ENCODE measurements at regions not wholly inside any gene's neighbourhood (a gene's known extent, or its start where the extent isn't known, plus 50 kb on each side); places are given as distances from the start of the nearest gene placed in this dataset.

DNA sequence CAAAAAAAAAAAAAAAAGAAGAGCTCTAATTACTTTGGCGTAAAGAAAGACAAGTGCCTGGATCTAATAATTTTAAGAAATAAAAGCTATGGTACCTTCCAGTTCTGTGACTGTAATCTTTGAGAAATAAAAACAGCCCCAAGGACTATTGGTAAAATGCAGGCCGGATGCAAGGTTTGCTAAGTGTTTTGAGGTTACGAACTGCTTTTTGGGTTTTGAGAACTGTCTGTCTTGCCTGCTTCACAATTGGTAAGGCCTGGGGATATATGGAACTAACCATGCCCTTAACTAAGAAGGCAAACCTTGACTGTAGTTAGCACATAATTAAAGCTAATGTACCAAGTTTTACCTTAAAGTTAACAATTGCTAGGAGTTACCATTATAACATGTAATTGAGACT lies 388.4 kb upstream of the CBLB start:
- Histone ChIP-seq H3K9me2 (ENCODE audit: low read depth, low read length) (no peaks in the 10 kb centered on the region), H3K79me2 (ENCODE audit: insufficient read depth, low read length) (peaks cover 7% of the 10 kb centered on the region), H3K4me3 (ENCODE audit: low read depth, low read length, poor library complexity, severe bottlenecking) (peak overlapping the region; percentile 85), H3F3A (ENCODE audit: insufficient read depth, low read length) (peaks cover 4% of the 10 kb centered on the region; the same call in 1 of the 2 replicates), H2AFZ (ENCODE audit: low read length) (no peak overlapping the region), H4K20me1 (ENCODE audit: insufficient read depth, low read length) (no peaks in the 10 kb centered on the region), H3K4me2 (ENCODE audit: low read length) (peak overlapping the region; percentile 89), H3K4me1 (ENCODE audit: insufficient read depth, low read length, severe bottlenecking) (peaks cover 36% of the 10 kb centered on the region), H3K27ac (ENCODE audit: low read depth, low read length, poor library complexity, severe bottlenecking) (peak overlapping the region; percentile 93), H3K9me3 (ENCODE audit: low read length) (peaks cover 8% of the 10 kb centered on the region; the same call in 1 of the 2 replicates), H3K36me3 (ENCODE audit: insufficient read depth, low read length) (peaks cover 34% of the 10 kb centered on the region), H3K9ac (ENCODE audit: low read length) (peak overlapping the region; percentile 96), H3K27me3 (ENCODE audit: insufficient read depth, low read length) (no peaks in the 10 kb centered on the region)
- TF ChIP-seq EZH2 (IDR thresholded peaks at IDR 0.05; ENCODE audit: borderline replicate concordance, low read length), result no peak
- TF ChIP-seq, protein P1, sequence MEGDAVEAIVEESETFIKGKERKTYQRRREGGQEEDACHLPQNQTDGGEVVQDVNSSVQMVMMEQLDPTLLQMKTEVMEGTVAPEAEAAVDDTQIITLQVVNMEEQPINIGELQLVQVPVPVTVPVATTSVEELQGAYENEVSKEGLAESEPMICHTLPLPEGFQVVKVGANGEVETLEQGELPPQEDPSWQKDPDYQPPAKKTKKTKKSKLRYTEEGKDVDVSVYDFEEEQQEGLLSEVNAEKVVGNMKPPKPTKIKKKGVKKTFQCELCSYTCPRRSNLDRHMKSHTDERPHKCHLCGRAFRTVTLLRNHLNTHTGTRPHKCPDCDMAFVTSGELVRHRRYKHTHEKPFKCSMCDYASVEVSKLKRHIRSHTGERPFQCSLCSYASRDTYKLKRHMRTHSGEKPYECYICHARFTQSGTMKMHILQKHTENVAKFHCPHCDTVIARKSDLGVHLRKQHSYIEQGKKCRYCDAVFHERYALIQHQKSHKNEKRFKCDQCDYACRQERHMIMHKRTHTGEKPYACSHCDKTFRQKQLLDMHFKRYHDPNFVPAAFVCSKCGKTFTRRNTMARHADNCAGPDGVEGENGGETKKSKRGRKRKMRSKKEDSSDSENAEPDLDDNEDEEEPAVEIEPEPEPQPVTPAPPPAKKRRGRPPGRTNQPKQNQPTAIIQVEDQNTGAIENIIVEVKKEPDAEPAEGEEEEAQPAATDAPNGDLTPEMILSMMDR (IDR thresholded peaks at IDR 0.05; ENCODE audit: low read length), result no peak

DNA sequence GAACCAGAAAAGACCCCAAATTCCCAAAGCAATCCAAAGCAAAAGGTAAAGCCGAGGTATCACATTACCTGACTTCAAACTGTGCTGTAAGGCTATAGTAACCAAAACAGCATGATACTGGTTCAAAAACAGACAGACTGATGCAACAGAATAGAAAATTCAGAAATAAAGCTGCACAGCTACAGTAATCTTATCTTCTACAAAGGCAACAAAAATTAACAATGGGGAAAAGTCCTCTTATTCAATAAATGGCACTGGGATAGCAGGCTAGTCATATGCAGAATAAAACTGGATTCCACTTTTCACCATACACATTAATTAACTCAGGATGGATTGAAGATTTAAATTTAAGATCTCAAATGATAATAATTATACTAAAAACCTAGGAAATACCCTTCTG lies 392.6 kb upstream of the CBLB start:
- no peaks in the 10 kb centered on the region for H3K9me2 ChIP-seq (ENCODE audit: low read depth, low read length)
- H3K79me2 ChIP-seq (ENCODE audit: insufficient read depth, low read length), result no peaks in the 10 kb centered on the region
- H3K36me3 ChIP-seq (ENCODE audit: insufficient read depth, low read length), result peaks cover 27% of the 10 kb centered on the region
- no peak overlapping the region for H3K4me3 ChIP-seq (ENCODE audit: low read depth, low read length, poor library complexity, severe bottlenecking)
- no peak overlapping the region for H3K4me2 ChIP-seq (ENCODE audit: low read length)
- H2AFZ ChIP-seq (ENCODE audit: low read length), result no peak overlapping the region
- peaks cover 10% of the 10 kb centered on the region for H3K4me1 ChIP-seq (ENCODE audit: insufficient read depth, low read length, severe bottlenecking)
- H3K9me3 ChIP-seq (ENCODE audit: low read length), result peaks cover 6% of the 10 kb centered on the region; the same call in 1 of the 2 replicates
- H3K27me3 ChIP-seq (ENCODE audit: insufficient read depth, low read length), result no peaks in the 10 kb centered on the region
- no peak overlapping the region for H3K9ac ChIP-seq (ENCODE audit: low read length)
- no peaks in the 10 kb centered on the region for H4K20me1 ChIP-seq (ENCODE audit: insufficient read depth, low read length)
- H3F3A ChIP-seq (ENCODE audit: insufficient read depth, low read length), result no peaks in the 10 kb centered on the region
- H3K27ac ChIP-seq (ENCODE audit: low read depth, low read length, poor library complexity, severe bottlenecking), result no peak overlapping the region
- TF ChIP-seq, protein P1 (IDR thresholded peaks at IDR 0.05; ENCODE audit: low read length), result no peak
- TF ChIP-seq EZH2 (IDR thresholded peaks at IDR 0.05; ENCODE audit: borderline replicate concordance, low read length), result no peak

DNA sequence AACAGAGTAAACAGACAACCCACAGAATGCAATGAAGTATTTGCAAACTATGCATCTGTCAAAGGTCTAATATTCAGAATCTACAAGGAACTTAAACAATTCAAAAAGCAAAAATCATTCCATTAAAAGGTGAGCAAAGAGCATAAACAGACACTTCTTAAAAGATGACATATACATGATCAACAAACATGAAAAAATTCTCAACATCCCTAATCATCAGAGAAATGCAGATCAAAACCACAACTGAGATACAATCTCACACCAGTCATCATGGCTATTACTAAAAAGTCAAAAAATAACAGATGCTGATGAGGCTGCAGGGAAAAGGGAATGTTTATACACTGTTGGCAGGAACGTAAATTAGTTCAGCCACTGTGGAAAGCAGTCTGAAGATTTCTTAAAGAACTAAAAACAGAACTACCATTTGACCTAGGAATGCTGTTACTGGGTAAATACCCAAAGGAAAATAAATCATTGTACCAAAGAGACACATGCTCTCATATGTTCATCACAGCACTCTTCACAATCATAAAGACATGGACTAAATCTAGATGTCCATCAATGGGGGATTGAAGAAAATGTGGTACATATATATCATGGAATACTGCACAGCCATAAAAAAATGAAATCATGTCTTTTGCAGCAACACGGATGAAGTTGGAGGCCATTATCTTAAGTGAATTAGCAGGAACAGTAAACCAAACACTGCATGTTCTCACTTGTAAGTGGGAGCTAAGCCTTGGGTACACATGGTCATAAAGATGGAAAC lies 393.3 kb upstream of the CBLB start:
- Histone ChIP-seq H3K27me3 (ENCODE audit: insufficient read depth, low read length) (no peaks in the 10 kb centered on the region), H3K9me3 (ENCODE audit: low read length) (peaks cover 6% of the 10 kb centered on the region; the same call in 1 of the 2 replicates), H3K4me3 (ENCODE audit: low read depth, low read length, poor library complexity, severe bottlenecking) (no peak overlapping the region), H3K79me2 (ENCODE audit: insufficient read depth, low read length) (no peaks in the 10 kb centered on the region), H3K9ac (ENCODE audit: low read length) (no peak overlapping the region), H3K9me2 (ENCODE audit: low read depth, low read length) (no peaks in the 10 kb centered on the region), H4K20me1 (ENCODE audit: insufficient read depth, low read length) (no peaks in the 10 kb centered on the region), H3F3A (ENCODE audit: insufficient read depth, low read length) (no peaks in the 10 kb centered on the region), H3K4me1 (ENCODE audit: insufficient read depth, low read length, severe bottlenecking) (peaks cover 10% of the 10 kb centered on the region), H3K36me3 (ENCODE audit: insufficient read depth, low read length) (peaks cover 27% of the 10 kb centered on the region), H3K4me2 (ENCODE audit: low read length) (no peak overlapping the region), H2AFZ (ENCODE audit: low read length) (no peak overlapping the region), H3K27ac (ENCODE audit: low read depth, low read length, poor library complexity, severe bottlenecking) (no peak overlapping the region)
- TF ChIP-seq EZH2 (IDR thresholded peaks at IDR 0.05; ENCODE audit: borderline replicate concordance, low read length), result no peak
- TF ChIP-seq, protein P1 (IDR thresholded peaks at IDR 0.05; ENCODE audit: low read length), result no peak

Data from OCI-LY1 (cell line).